ENCODE measurements at regions not wholly inside any gene's neighbourhood (a gene's known extent, or its start where the extent isn't known, plus 50 kb on each side); places are given as distances from the start of the nearest gene placed in this dataset.

GRCh38 chr5:74182603-74183002 is 457.9 kb downstream of the ENC1 start:
- no peak for DNase-seq (ENCODE audit: insufficient read length, low spot score)
- TF ChIP-seq SPI1 (IDR thresholded peaks at IDR 0.05; ENCODE audit: low read depth, low read length), result no peak
- TF ChIP-seq POU2F2 (IDR thresholded peaks at IDR 0.05; ENCODE audit: low read depth, low read length), result no peak
- no peak for TF ChIP-seq POLR2A (IDR thresholded peaks at IDR 0.05; ENCODE audit: low read depth, low read length)
- TF ChIP-seq PAX5 (IDR thresholded peaks at IDR 0.05; ENCODE audit: insufficient read depth, low read length, severe bottlenecking), result no peak
- no peak for TF ChIP-seq TAF1 (IDR thresholded peaks at IDR 0.05; ENCODE audit: low read depth, low read length)
- no peak for TF ChIP-seq POLR2AphosphoS5 (IDR thresholded peaks at IDR 0.05; ENCODE audit: low read depth, low read length)
- FAIRE-seq, result no peak

GRCh38 chr5:74179701-74180100 is 460.8 kb downstream of the ENC1 start:
- DNase-seq (ENCODE audit: insufficient read length, low spot score), result no peak
- TF ChIP-seq SPI1 (IDR thresholded peaks at IDR 0.05; ENCODE audit: low read depth, low read length) (no peak), POLR2A (IDR thresholded peaks at IDR 0.05; ENCODE audit: low read depth, low read length) (no peak), TAF1 (IDR thresholded peaks at IDR 0.05; ENCODE audit: low read depth, low read length) (no peak), POU2F2 (IDR thresholded peaks at IDR 0.05; ENCODE audit: low read depth, low read length) (no peak), PAX5 (IDR thresholded peaks at IDR 0.05; ENCODE audit: insufficient read depth, low read length, severe bottlenecking) (no peak), POLR2AphosphoS5 (IDR thresholded peaks at IDR 0.05; ENCODE audit: low read depth, low read length) (no peak)
- FAIRE-seq, result no peak

- DNase-seq (ENCODE audit: insufficient read length, low spot score) (no peak), FAIRE-seq (no peak)
Observed at GRCh38 chr5:74179179-74179578, 461.3 kb downstream of the ENC1 start.

DNA sequence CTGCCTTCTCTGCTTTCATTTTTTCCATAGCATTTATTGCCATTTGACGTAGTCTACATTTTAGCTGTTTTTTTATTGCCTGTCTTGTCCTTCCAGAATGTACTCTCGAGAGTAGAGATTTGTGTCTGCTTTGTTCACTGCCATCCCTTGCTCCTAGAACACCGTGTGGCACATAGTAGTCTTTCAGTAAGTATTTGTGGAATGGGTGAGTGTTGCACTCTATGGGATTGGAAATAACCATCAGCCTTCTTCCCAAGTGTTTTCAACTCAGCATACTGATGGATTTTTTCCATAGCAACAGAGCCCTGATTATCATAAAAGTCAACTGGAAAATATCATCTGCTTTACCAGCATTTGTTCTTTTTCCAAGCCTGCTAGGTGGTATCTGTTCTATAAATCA is 462.6 kb downstream of the ENC1 start:
- no peak for DNase-seq (ENCODE audit: insufficient read length, low spot score)
- FAIRE-seq, result no peak
- no peak for TF ChIP-seq POLR2A (IDR thresholded peaks at IDR 0.05; ENCODE audit: low read depth, low read length)
- no peak for TF ChIP-seq POU2F2 (IDR thresholded peaks at IDR 0.05; ENCODE audit: low read depth, low read length)
- no peak for TF ChIP-seq TAF1 (IDR thresholded peaks at IDR 0.05; ENCODE audit: low read depth, low read length)
- no peak for TF ChIP-seq SPI1 (IDR thresholded peaks at IDR 0.05; ENCODE audit: low read depth, low read length)
- no peak for TF ChIP-seq POLR2AphosphoS5 (IDR thresholded peaks at IDR 0.05; ENCODE audit: low read depth, low read length)

More at GRCh38 chr5:74179179-74179578, 461.3 kb downstream of the ENC1 start:
- TF ChIP-seq POLR2AphosphoS5 (IDR thresholded peaks at IDR 0.05; ENCODE audit: low read depth, low read length) (no peak), POLR2A (IDR thresholded peaks at IDR 0.05; ENCODE audit: low read depth, low read length) (no peak), SPI1 (IDR thresholded peaks at IDR 0.05; ENCODE audit: low read depth, low read length) (no peak), PAX5 (IDR thresholded peaks at IDR 0.05; ENCODE audit: insufficient read depth, low read length, severe bottlenecking) (no peak), POU2F2 (IDR thresholded peaks at IDR 0.05; ENCODE audit: low read depth, low read length) (no peak), TAF1 (IDR thresholded peaks at IDR 0.05; ENCODE audit: low read depth, low read length) (no peak)

- FAIRE-seq (no peak), DNase-seq (ENCODE audit: insufficient read length, low spot score) (no peak)
- no peak for TF ChIP-seq POLR2A (IDR thresholded peaks at IDR 0.05; ENCODE audit: low read depth, low read length)
- TF ChIP-seq POU2F2 (IDR thresholded peaks at IDR 0.05; ENCODE audit: low read depth, low read length), result no peak
- no peak for TF ChIP-seq SPI1 (IDR thresholded peaks at IDR 0.05; ENCODE audit: low read depth, low read length)
- no peak for TF ChIP-seq PAX5 (IDR thresholded peaks at IDR 0.05; ENCODE audit: insufficient read depth, low read length, severe bottlenecking)
- TF ChIP-seq POLR2AphosphoS5 (IDR thresholded peaks at IDR 0.05; ENCODE audit: low read depth, low read length), result no peak
- TF ChIP-seq TAF1 (IDR thresholded peaks at IDR 0.05; ENCODE audit: low read depth, low read length), result no peak
Observed at GRCh38 chr5:74174366-74174765, 466.2 kb downstream of the ENC1 start.

- TF ChIP-seq SPI1 (IDR thresholded peaks at IDR 0.05; ENCODE audit: low read depth, low read length) (no peak), POLR2AphosphoS5 (IDR thresholded peaks at IDR 0.05; ENCODE audit: low read depth, low read length) (no peak), TAF1 (IDR thresholded peaks at IDR 0.05; ENCODE audit: low read depth, low read length) (no peak), PAX5 (IDR thresholded peaks at IDR 0.05; ENCODE audit: insufficient read depth, low read length, severe bottlenecking) (no peak), POLR2A (IDR thresholded peaks at IDR 0.05; ENCODE audit: low read depth, low read length) (no peak), POU2F2 (IDR thresholded peaks at IDR 0.05; ENCODE audit: low read depth, low read length) (no peak)
- FAIRE-seq (no peak), DNase-seq (ENCODE audit: insufficient read length, low spot score) (no peak)
Observed at GRCh38 chr5:74173665-74174064, 466.9 kb downstream of the ENC1 start.

DNA sequence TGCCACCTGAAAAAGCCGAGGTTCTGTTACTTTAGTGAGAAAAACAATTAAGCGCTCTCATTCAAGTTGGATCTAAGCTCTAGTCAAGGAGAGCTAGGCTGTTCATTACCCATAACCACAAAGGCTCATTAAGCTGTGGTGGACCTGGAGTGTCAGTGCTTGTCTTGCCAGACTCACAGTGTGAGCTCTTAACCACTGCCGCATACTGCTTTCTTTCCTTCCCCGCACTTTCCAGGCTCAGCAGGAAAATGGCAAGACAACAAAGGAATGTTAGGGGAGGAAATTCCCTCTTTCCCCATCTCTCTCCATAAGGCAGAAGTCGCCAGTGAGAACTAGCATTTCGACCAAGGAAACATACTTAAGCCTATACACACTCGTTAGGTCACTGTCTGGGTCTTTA is 467.3 kb downstream of the ENC1 start:
- TF ChIP-seq POLR2A (IDR thresholded peaks at IDR 0.05; ENCODE audit: low read depth, low read length) (no peak), SPI1 (IDR thresholded peaks at IDR 0.05; ENCODE audit: low read depth, low read length) (no peak), POU2F2 (IDR thresholded peaks at IDR 0.05; ENCODE audit: low read depth, low read length) (no peak), PAX5 (IDR thresholded peaks at IDR 0.05; ENCODE audit: insufficient read depth, low read length, severe bottlenecking) (no peak)
- FAIRE-seq (no peak), DNase-seq (ENCODE audit: insufficient read length, low spot score) (no peak)

- TF ChIP-seq PAX5 (IDR thresholded peaks at IDR 0.05; ENCODE audit: insufficient read depth, low read length, severe bottlenecking) (no peak), POLR2AphosphoS5 (IDR thresholded peaks at IDR 0.05; ENCODE audit: low read depth, low read length) (no peak), POU2F2 (IDR thresholded peaks at IDR 0.05; ENCODE audit: low read depth, low read length) (no peak), POLR2A (IDR thresholded peaks at IDR 0.05; ENCODE audit: low read depth, low read length) (no peak), SPI1 (IDR thresholded peaks at IDR 0.05; ENCODE audit: low read depth, low read length) (no peak), TAF1 (IDR thresholded peaks at IDR 0.05; ENCODE audit: low read depth, low read length) (no peak)
- no peak for FAIRE-seq
- DNase-seq (ENCODE audit: insufficient read length, low spot score), result no peak
Observed at GRCh38 chr5:74169701-74170100, 470.8 kb downstream of the ENC1 start.

- DNase-seq (ENCODE audit: insufficient read length, low spot score) (no peak), FAIRE-seq (no peak)
- TF ChIP-seq PAX5 (IDR thresholded peaks at IDR 0.05; ENCODE audit: insufficient read depth, low read length, severe bottlenecking), result no peak
- TF ChIP-seq SPI1 (IDR thresholded peaks at IDR 0.05; ENCODE audit: low read depth, low read length), result no peak
- no peak for TF ChIP-seq POLR2A (IDR thresholded peaks at IDR 0.05; ENCODE audit: low read depth, low read length)
- TF ChIP-seq POU2F2 (IDR thresholded peaks at IDR 0.05; ENCODE audit: low read depth, low read length), result no peak
- TF ChIP-seq TAF1 (IDR thresholded peaks at IDR 0.05; ENCODE audit: low read depth, low read length), result no peak
- no peak for TF ChIP-seq POLR2AphosphoS5 (IDR thresholded peaks at IDR 0.05; ENCODE audit: low read depth, low read length)
Observed at GRCh38 chr5:74167930-74168315, 472.6 kb downstream of the ENC1 start.

DNA sequence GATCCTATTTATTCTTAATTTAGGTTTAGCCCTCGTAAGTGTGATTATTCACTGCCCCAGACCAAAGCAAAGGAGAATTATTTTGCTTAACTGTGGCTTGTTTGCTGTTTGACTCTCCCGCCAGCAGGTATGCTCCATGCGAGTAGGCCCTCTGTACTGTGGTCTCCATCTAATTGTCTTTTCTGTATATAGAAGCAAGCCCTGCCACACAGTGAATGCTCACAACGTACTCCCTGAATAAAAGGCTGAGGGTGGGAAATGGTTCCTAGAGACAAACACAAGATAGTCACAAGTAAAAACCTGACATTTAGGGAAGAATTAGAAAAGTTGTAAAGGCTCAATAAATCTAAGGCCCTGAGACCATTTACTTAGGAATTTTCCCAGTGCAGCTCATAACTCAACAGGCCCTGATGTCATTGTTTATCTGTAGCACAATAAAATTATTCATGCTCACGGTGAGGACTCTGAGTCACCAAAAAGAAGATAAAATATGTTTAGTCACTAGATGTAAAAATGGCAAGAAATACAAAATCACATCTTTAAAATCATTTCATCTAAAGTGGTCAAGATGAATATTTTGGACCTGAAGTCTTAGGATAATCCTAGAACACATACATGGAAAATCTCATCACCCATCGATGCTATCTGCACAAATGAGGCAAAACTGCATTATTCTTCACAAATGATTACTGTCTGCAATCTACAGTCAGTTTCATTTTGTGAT is 473.2 kb downstream of the ENC1 start:
- FAIRE-seq (no peak), DNase-seq (ENCODE audit: insufficient read length, low spot score) (no peak)
- TF ChIP-seq POU2F2 (IDR thresholded peaks at IDR 0.05; ENCODE audit: low read depth, low read length), result no peak
- TF ChIP-seq TAF1 (IDR thresholded peaks at IDR 0.05; ENCODE audit: low read depth, low read length), result no peak
- TF ChIP-seq POLR2AphosphoS5 (IDR thresholded peaks at IDR 0.05; ENCODE audit: low read depth, low read length), result no peak
- no peak for TF ChIP-seq POLR2A (IDR thresholded peaks at IDR 0.05; ENCODE audit: low read depth, low read length)
- no peak for TF ChIP-seq PAX5 (IDR thresholded peaks at IDR 0.05; ENCODE audit: insufficient read depth, low read length, severe bottlenecking)
- no peak for TF ChIP-seq SPI1 (IDR thresholded peaks at IDR 0.05; ENCODE audit: low read depth, low read length)

All from GM12891 (cell line).